Endothelial cell of umbilical vein (primary cell): ENCODE measurements at regions not wholly inside any gene's neighbourhood (a gene's known extent, or its start where the extent isn't known, plus 50 kb on each side); places are given as distances from the start of the nearest gene placed in this dataset.

ENCODE experiments used
- BruUV-seq: library from RNA; stranded (reverse); fragments of 400-500 nt; replicated peaks from 2 replicates; lab custom pipeline; 2021; lab: Mats Ljungman, UMichigan
- CTCF ChIA-PET: fragments of 300-600, 350-600 bp; sonication (Branson Sonifier 250); formaldehyde crosslinking; loops from one replicate; lab custom pipeline; 2021; ENCODE audit warnings: antibody characterized with exemption, inconsistent platforms; lab: Charles Lee
- POLR2A ChIA-PET: fragments of 300-600, 350-600 bp; sonication (Branson Sonifier 250); formaldehyde crosslinking; loops from one replicate; lab custom pipeline; 2021; ENCODE audit warnings: antibody characterized with exemption, inconsistent platforms; lab: Charles Lee
- DNase-seq: peaks from one replicate; pipeline ENCODE4 v3.0.0-alpha.2; 2011; ENCODE audit warnings: low read depth, low spot score
- FAIRE-seq: peaks from 2 replicates; lab custom pipeline; 2011; peaks lifted over from hg19 to GRCh38; lab: Jason Lieb, UNC
- H2AFZ ChIP-seq: 2 replicates; pipeline ENCODE4 v1.6.0; 2012; ENCODE audit warnings: low read depth, low read length, control low read depth, inconsistent platforms
- H3K27ac ChIP-seq: 2 replicates; pipeline ENCODE4 v1.5.1; 2011; ENCODE audit warnings: low read depth, mild to moderate bottlenecking, control low read depth, low read length, moderate library complexity; ENCODE audit not compliant: insufficient read depth
- H3K27me3 ChIP-seq, 2 experiments: 2 replicates each; pipeline versions ENCODE4 v1.6.0 to v1.6.1; 2011; ENCODE audit warnings: low read length in 2 of 2, mixed read lengths in 1 of 2; ENCODE audit not compliant: control insufficient read depth in 2 of 2, insufficient read depth in 2 of 2
- H3K36me3 ChIP-seq, 2 experiments: 2 replicates in 1 of 2; 3 replicates in 1 of 2; pipeline ENCODE4 v1.5.1; 2011; ENCODE audit warnings: low read length in 2 of 2, mild to moderate bottlenecking in 1 of 2, moderate library complexity in 1 of 2; ENCODE audit not compliant: control insufficient read depth in 2 of 2, insufficient read depth in 2 of 2; ENCODE audit errors: extremely low read depth in 1 of 2
- H3K4me1 ChIP-seq: 3 replicates; pipeline ENCODE4 v1.5.1; 2011; ENCODE audit warnings: mild to moderate bottlenecking, low read length; ENCODE audit not compliant: control insufficient read depth, insufficient read depth; ENCODE audit errors: extremely low read depth
- H3K4me2 ChIP-seq: 2 replicates; pipeline ENCODE4 v1.6.1; 2011; ENCODE audit warnings: low read length, control low read depth, mixed read lengths; ENCODE audit not compliant: insufficient read depth
- H3K4me3 ChIP-seq, 3 experiments: fragments of 200-600 bp in 1 of 3; sonication (generic), shearing (Covaris generic) in 1 of 3; replicated peaks in 1 of 3; 2 replicates each; pipeline ENCODE4 v1.5.1; 2011 to 2016; ENCODE audit warnings: control low read depth in 3 of 3, low read length in 3 of 3, mild to moderate bottlenecking in 2 of 3, inconsistent platforms in 1 of 3, low read depth in 1 of 3, moderate library complexity in 1 of 3; ENCODE audit not compliant: insufficient read depth in 1 of 3
- H3K79me2 ChIP-seq: 2 replicates; pipeline ENCODE4 v1.6.0; 2012; ENCODE audit warnings: low read length, inconsistent platforms; ENCODE audit not compliant: control insufficient read depth, insufficient read depth
- H3K9ac ChIP-seq: replicated peaks from 2 replicates; pipeline ENCODE3; 2011; ENCODE audit warnings: low read length, control low read depth; ENCODE audit not compliant: insufficient read depth; ENCODE audit errors: extremely low read depth
- H3K9me1 ChIP-seq: replicated peaks from 3 replicates; pipeline ENCODE4 v1.6.0; 2011; ENCODE audit warnings: mild to moderate bottlenecking, low read length; ENCODE audit not compliant: control insufficient read depth, insufficient read depth; ENCODE audit errors: extremely low read depth
- H3K9me3 ChIP-seq: replicated peaks from 2 replicates; pipeline ENCODE4 v1.5.1; 2012; ENCODE audit warnings: low read length, inconsistent platforms; ENCODE audit not compliant: control insufficient read depth, insufficient read depth
- H4K20me1 ChIP-seq: replicated peaks from 2 replicates; pipeline ENCODE3; 2011; ENCODE audit warnings: mild to moderate bottlenecking, low read length; ENCODE audit not compliant: control insufficient read depth, insufficient read depth; ENCODE audit errors: extremely low read depth
- EZH2 ChIP-seq: IDR thresholded peaks from 2 replicates; pipeline ENCODE4 v1.6.1; 2012; ENCODE audit warnings: borderline replicate concordance, low read depth, mild to moderate bottlenecking, moderate library complexity, low read length, inconsistent platforms; ENCODE audit not compliant: severe bottlenecking
- FOS ChIP-seq: IDR thresholded peaks from 2 replicates; pipeline ENCODE4 v1.6.1; 2011; ENCODE audit warnings: mild to moderate bottlenecking, low read length, moderate library complexity, borderline replicate concordance; ENCODE audit not compliant: insufficient read depth
- GATA2 ChIP-seq: IDR thresholded peaks from 2 replicates; pipeline ENCODE4 v1.7.0; 2011; ENCODE audit warnings: low read depth, mild to moderate bottlenecking, moderate library complexity, mixed read lengths, low read length; ENCODE audit not compliant: insufficient read length, insufficient read depth
- JUN ChIP-seq: IDR thresholded peaks from 2 replicates; pipeline ENCODE4 v1.6.1; 2011; ENCODE audit warnings: borderline replicate concordance, low read depth; ENCODE audit not compliant: insufficient read length, insufficient read depth
- MYC ChIP-seq: IDR thresholded peaks from one replicate; pipeline ENCODE4 v1.6.1; 2011; ENCODE audit warnings: mild to moderate bottlenecking, low read depth, low read length
- POLR2A ChIP-seq: IDR thresholded peaks from 2 replicates; pipeline ENCODE4 v1.6.1; 2012; ENCODE audit warnings: low read depth, mild to moderate bottlenecking, control low read depth, low read length
- POLR2AphosphoS5 ChIP-seq: IDR thresholded peaks from 2 replicates; pipeline ENCODE4 v1.6.1; 2012; ENCODE audit warnings: low read depth, mild to moderate bottlenecking, control low read depth, low read length, moderate library complexity; ENCODE audit not compliant: insufficient read depth
- dilution Hi-C: fragments of 300-500 bp; cut with MboI; formaldehyde crosslinking; loops from one replicate; pipeline ENCODE4 v1.15.0; 2019; ENCODE audit warnings: low sequenced_read_pairs; ENCODE audit not compliant: extremely low pct_ligation_motif_present
- intact Hi-C: fragments of 100-400 bp; cut with micrococcal nuclease; formaldehyde crosslinking; loops from one replicate; pipeline ENCODE4 v1.10.0; 2022
- TF ChIP-seq, protein P1 (sequence below): IDR thresholded peaks from 2 replicates; pipeline ENCODE4 v1.6.1; 2011; ENCODE audit not compliant: insufficient read depth, insufficient read length
- TF ChIP-seq, protein P2 (sequence below), 2 donors: IDR thresholded peaks; 1 replicate in 1 of 2; 2 replicates in 1 of 2; pipeline ENCODE4 v1.5.1; 2011; ENCODE audit warnings: low read length in 2 of 2, mild to moderate bottlenecking in 2 of 2, moderate library complexity in 2 of 2, control low read depth in 1 of 2, inconsistent platforms in 1 of 2, low read depth in 1 of 2; ENCODE audit not compliant: insufficient read depth in 1 of 2; ENCODE audit errors: extremely low read depth in 1 of 2

DNA sequence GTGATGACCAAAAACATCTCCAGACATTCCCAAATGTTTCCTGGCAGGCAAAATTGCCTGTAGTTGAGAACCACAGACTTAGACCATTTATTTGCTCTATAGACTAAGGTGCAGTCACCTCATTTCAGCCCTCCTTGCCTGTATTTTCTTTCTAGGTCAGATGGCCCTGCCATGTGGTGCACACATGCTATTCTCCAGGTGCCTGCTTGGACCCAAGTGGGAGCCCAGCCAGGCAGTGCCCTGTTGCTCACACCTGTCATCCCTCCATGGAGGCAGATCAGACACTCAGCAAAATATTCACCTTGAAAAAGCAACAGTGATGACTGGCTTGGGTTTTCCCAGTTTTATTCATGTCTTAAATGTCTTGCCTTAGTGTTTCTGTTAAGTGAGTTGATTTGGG is 311.4 kb downstream of the TFAP2C start:
- Histone ChIP-seq H3K27ac (no peak overlapping the region), H2AFZ (no peak overlapping the region), H3K9ac (no peak overlapping the region), H3K4me2 (no peak overlapping the region), H4K20me1 (no peaks in the 10 kb centered on the region), H3K27me3 (no peaks in the 10 kb centered on the region), H3K9me1 (no peaks in the 10 kb centered on the region), H3K4me1 (no peaks in the 10 kb centered on the region), H3K79me2 (no peaks in the 10 kb centered on the region), H3K36me3 (no peaks in the 10 kb centered on the region), H3K4me3 (no peak overlapping the region), H3K9me3 (no peaks in the 10 kb centered on the region)
- TF ChIP-seq JUN, result no peak
- TF ChIP-seq, protein P1, sequence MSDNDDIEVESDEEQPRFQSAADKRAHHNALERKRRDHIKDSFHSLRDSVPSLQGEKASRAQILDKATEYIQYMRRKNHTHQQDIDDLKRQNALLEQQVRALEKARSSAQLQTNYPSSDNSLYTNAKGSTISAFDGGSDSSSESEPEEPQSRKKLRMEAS, result no peak
- dilution Hi-C loops (no loop called here), intact Hi-C loops (no loop called here)
- BruUV-seq, result no TSS peak
- DNase-seq, result no peak
- ChIA-PET CTCF (no interaction called here), POLR2A (no interaction called here)
- FAIRE-seq, result no peak

DNA sequence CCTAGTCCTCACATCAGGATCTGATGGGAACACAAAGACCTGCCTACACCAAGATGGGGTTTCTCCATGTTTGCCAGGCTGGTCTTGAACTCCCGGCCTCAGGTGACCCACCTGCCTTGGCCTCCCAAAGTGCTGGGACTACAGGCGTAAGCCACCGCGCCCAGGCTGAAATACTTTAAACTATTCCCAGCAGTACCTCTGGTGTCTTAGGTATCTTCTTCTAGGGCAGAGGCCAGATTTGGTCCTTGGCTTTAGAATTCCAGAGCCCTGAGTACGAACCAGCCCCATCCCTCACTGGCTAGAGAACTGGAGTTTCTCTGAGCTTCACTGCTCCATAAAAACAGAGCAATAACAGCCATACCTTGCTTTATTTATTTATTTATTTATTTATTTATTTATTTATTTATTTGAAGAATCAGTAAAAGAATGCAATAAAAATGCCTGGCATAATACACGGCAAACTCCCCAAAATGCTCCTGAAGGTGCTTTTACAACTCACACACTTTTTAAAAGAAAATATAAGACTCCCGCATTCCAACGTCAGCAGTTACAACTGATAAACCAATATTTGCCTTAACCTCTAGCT is 312.1 kb downstream of the TFAP2C start:
- Histone ChIP-seq H3K9ac (no peak overlapping the region), H4K20me1 (no peaks in the 10 kb centered on the region), H3K4me1 (no peaks in the 10 kb centered on the region), H2AFZ (no peak overlapping the region), H3K27me3 (no peaks in the 10 kb centered on the region), H3K4me3 (no peak overlapping the region), H3K36me3 (no peaks in the 10 kb centered on the region), H3K27ac (no peak overlapping the region), H3K9me3 (no peaks in the 10 kb centered on the region), H3K9me1 (no peaks in the 10 kb centered on the region), H3K79me2 (no peaks in the 10 kb centered on the region), H3K4me2 (no peak overlapping the region)
- ChIA-PET POLR2A (no interaction called here), CTCF (no interaction called here)
- dilution Hi-C loops, result no loop called here
- no TSS peak for BruUV-seq
- no peak for DNase-seq
- intact Hi-C loops, result no loop called here
- TF ChIP-seq POLR2AphosphoS5, result no peak
- TF ChIP-seq GATA2, result no peak
- no peak for TF ChIP-seq EZH2
- TF ChIP-seq, protein P1, result no peak
- no peak for TF ChIP-seq FOS
- TF ChIP-seq MYC, result no peak
- no peak for TF ChIP-seq POLR2A
- TF ChIP-seq, protein P2, sequence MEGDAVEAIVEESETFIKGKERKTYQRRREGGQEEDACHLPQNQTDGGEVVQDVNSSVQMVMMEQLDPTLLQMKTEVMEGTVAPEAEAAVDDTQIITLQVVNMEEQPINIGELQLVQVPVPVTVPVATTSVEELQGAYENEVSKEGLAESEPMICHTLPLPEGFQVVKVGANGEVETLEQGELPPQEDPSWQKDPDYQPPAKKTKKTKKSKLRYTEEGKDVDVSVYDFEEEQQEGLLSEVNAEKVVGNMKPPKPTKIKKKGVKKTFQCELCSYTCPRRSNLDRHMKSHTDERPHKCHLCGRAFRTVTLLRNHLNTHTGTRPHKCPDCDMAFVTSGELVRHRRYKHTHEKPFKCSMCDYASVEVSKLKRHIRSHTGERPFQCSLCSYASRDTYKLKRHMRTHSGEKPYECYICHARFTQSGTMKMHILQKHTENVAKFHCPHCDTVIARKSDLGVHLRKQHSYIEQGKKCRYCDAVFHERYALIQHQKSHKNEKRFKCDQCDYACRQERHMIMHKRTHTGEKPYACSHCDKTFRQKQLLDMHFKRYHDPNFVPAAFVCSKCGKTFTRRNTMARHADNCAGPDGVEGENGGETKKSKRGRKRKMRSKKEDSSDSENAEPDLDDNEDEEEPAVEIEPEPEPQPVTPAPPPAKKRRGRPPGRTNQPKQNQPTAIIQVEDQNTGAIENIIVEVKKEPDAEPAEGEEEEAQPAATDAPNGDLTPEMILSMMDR (IDR thresholded peaks at IDR 0.05; ENCODE audit: extremely low read depth in 1 of 2, insufficient read depth in 1 of 2, low read depth in 1 of 2, low read length in 2 of 2), result no peak
- TF ChIP-seq JUN, result no peak
- no peak for FAIRE-seq
